ENCODE measurements at regions not wholly inside any gene's neighbourhood (a gene's known extent, or its start where the extent isn't known, plus 50 kb on each side); places are given as distances from the start of the nearest gene placed in this dataset.

- Mint-ChIP-seq H3K9me3 (peaks cover 12% of the 10 kb centered on the region), H3K27me3 (no peaks in the 10 kb centered on the region), H3K36me3 (ENCODE audit: low read depth) (no peaks in the 10 kb centered on the region), H3K4me1 (no peaks in the 10 kb centered on the region), H3K4me3 (no peak overlapping the region), H3K27ac (no peak overlapping the region)
- ChIA-PET CTCF (no interaction called here), POLR2A (no interaction called here)
- DNase-seq = no peak
These were observed 236.5 kb upstream of the CDH4 start for GRCh38 chr20:61015602-61016001.

- no peaks in the 10 kb centered on the region for H3K27me3 Mint-ChIP-seq
- CTCF ChIA-PET = no interaction called here
- peaks cover 15% of the 10 kb centered on the region for H3K9me3 Mint-ChIP-seq
- no peak overlapping the region for H3K27ac Mint-ChIP-seq
- H3K4me1 Mint-ChIP-seq = no peaks in the 10 kb centered on the region
- H3K36me3 Mint-ChIP-seq (ENCODE audit: low read depth) = no peaks in the 10 kb centered on the region
- POLR2A ChIA-PET = no interaction called here
- DNase-seq = no peak
- no peak overlapping the region for H3K4me3 Mint-ChIP-seq
These were observed 232.7 kb upstream of the CDH4 start for GRCh38 chr20:61019322-61019721.

GRCh38 chr20:61023612-61024011 is 228.4 kb upstream of the CDH4 start:
- POLR2A ChIA-PET = no interaction called here
- no peak for DNase-seq
- H3K9me3 Mint-ChIP-seq = peaks cover 24% of the 10 kb centered on the region
- no peaks in the 10 kb centered on the region for H3K36me3 Mint-ChIP-seq (ENCODE audit: low read depth)
- no peak overlapping the region for H3K4me3 Mint-ChIP-seq
- CTCF ChIA-PET = no interaction called here
- no peaks in the 10 kb centered on the region for H3K27me3 Mint-ChIP-seq
- no peaks in the 10 kb centered on the region for H3K4me1 Mint-ChIP-seq
- no peak overlapping the region for H3K27ac Mint-ChIP-seq

- POLR2A ChIA-PET = no interaction called here
These were observed 227.7 kb upstream of the CDH4 start for GRCh38 chr20:61024390-61024789.

GRCh38 chr20:61025536-61025935 is 226.5 kb upstream of the CDH4 start:
- peaks cover 13% of the 10 kb centered on the region for H3K9me3 Mint-ChIP-seq
- no peak for DNase-seq
- ChIA-PET CTCF (no interaction called here), POLR2A (no interaction called here)
- no peaks in the 10 kb centered on the region for H3K36me3 Mint-ChIP-seq (ENCODE audit: low read depth)
- no peak overlapping the region for H3K4me3 Mint-ChIP-seq
- H3K4me1 Mint-ChIP-seq = no peaks in the 10 kb centered on the region
- H3K27me3 Mint-ChIP-seq = no peaks in the 10 kb centered on the region
- no peak overlapping the region for H3K27ac Mint-ChIP-seq

More at GRCh38 chr20:61024390-61024789, 227.7 kb upstream of the CDH4 start:
- no peak for DNase-seq
- H3K4me1 Mint-ChIP-seq = no peaks in the 10 kb centered on the region
- no peak overlapping the region for H3K27ac Mint-ChIP-seq
- H3K36me3 Mint-ChIP-seq (ENCODE audit: low read depth) = no peaks in the 10 kb centered on the region
- H3K4me3 Mint-ChIP-seq = no peak overlapping the region
- no peaks in the 10 kb centered on the region for H3K27me3 Mint-ChIP-seq
- peaks cover 17% of the 10 kb centered on the region for H3K9me3 Mint-ChIP-seq
- CTCF ChIA-PET = no interaction called here

- Mint-ChIP-seq H3K4me1 (no peaks in the 10 kb centered on the region), H3K36me3 (ENCODE audit: low read depth) (no peaks in the 10 kb centered on the region), H3K4me3 (no peak overlapping the region), H3K9me3 (peaks cover 13% of the 10 kb centered on the region), H3K27me3 (no peaks in the 10 kb centered on the region), H3K27ac (no peak overlapping the region)
- POLR2A ChIA-PET = no interaction called here
- CTCF ChIA-PET = no interaction called here
- DNase-seq = no peak
These were observed 225.9 kb upstream of the CDH4 start for GRCh38 chr20:61026173-61026572.

GRCh38 chr20:61026731-61027130 is 225.3 kb upstream of the CDH4 start:
- ChIA-PET POLR2A (no interaction called here), CTCF (no interaction called here)
- no peak for DNase-seq
- H3K36me3 Mint-ChIP-seq (ENCODE audit: low read depth) = no peaks in the 10 kb centered on the region
- H3K27ac Mint-ChIP-seq = no peak overlapping the region
- H3K4me1 Mint-ChIP-seq = no peaks in the 10 kb centered on the region
- peaks cover 13% of the 10 kb centered on the region for H3K9me3 Mint-ChIP-seq
- H3K4me3 Mint-ChIP-seq = no peak overlapping the region
- H3K27me3 Mint-ChIP-seq = no peaks in the 10 kb centered on the region

GRCh38 chr20:61027218-61027617 is 224.8 kb upstream of the CDH4 start:
- Mint-ChIP-seq H3K9me3 (peaks cover 13% of the 10 kb centered on the region), H3K4me1 (no peaks in the 10 kb centered on the region), H3K36me3 (ENCODE audit: low read depth) (no peaks in the 10 kb centered on the region), H3K4me3 (no peak overlapping the region), H3K27ac (no peak overlapping the region), H3K27me3 (no peaks in the 10 kb centered on the region)
- DNase-seq = no peak
- CTCF ChIA-PET = no interaction called here
- POLR2A ChIA-PET = no interaction called here

- Mint-ChIP-seq H3K9me3 (peaks cover 10% of the 10 kb centered on the region), H3K36me3 (ENCODE audit: low read depth) (no peaks in the 10 kb centered on the region), H3K27ac (no peak overlapping the region), H3K27me3 (no peaks in the 10 kb centered on the region), H3K4me3 (no peak overlapping the region), H3K4me1 (no peaks in the 10 kb centered on the region)
- no peak for DNase-seq
- ChIA-PET CTCF (no interaction called here), POLR2A (no interaction called here)
These were observed 221.9 kb upstream of the CDH4 start for GRCh38 chr20:61030130-61030529.

GRCh38 chr20:61031101-61031830 is 220.8 kb upstream of the CDH4 start:
- Mint-ChIP-seq H3K4me3 (no peak overlapping the region), H3K9me3 (peaks cover 10% of the 10 kb centered on the region), H3K4me1 (no peaks in the 10 kb centered on the region), H3K27me3 (no peaks in the 10 kb centered on the region), H3K36me3 (ENCODE audit: low read depth) (no peaks in the 10 kb centered on the region), H3K27ac (no peak overlapping the region)
- no peak for DNase-seq
- POLR2A ChIA-PET = no interaction called here
- CTCF ChIA-PET = no interaction called here

- DNase-seq = no peak
- CTCF ChIA-PET = no interaction called here
- H3K36me3 Mint-ChIP-seq (ENCODE audit: low read depth) = no peaks in the 10 kb centered on the region
- POLR2A ChIA-PET = no interaction called here
- H3K4me3 Mint-ChIP-seq = no peak overlapping the region
- no peaks in the 10 kb centered on the region for H3K9me3 Mint-ChIP-seq
- H3K27ac Mint-ChIP-seq = no peak overlapping the region
- H3K4me1 Mint-ChIP-seq = no peaks in the 10 kb centered on the region
- H3K27me3 Mint-ChIP-seq = no peaks in the 10 kb centered on the region
These were observed 214.6 kb upstream of the CDH4 start for GRCh38 chr20:61037498-61037897.

- Mint-ChIP-seq H3K27me3 (no peaks in the 10 kb centered on the region), H3K27ac (no peak overlapping the region), H3K4me1 (no peaks in the 10 kb centered on the region), H3K4me3 (no peak overlapping the region), H3K9me3 (no peaks in the 10 kb centered on the region), H3K36me3 (ENCODE audit: low read depth) (no peaks in the 10 kb centered on the region)
- no peak for DNase-seq
- CTCF ChIA-PET = no interaction called here
- POLR2A ChIA-PET = no interaction called here
These were observed 210.6 kb upstream of the CDH4 start for GRCh38 chr20:61041481-61041880.

GRCh38 chr20:61042506-61043385 is 209.3 kb upstream of the CDH4 start:
- no peak overlapping the region for H3K27ac Mint-ChIP-seq
- H3K27me3 Mint-ChIP-seq = no peaks in the 10 kb centered on the region
- ChIA-PET POLR2A (no interaction called here), CTCF (no interaction called here)
- H3K4me3 Mint-ChIP-seq = no peak overlapping the region
- no peaks in the 10 kb centered on the region for H3K9me3 Mint-ChIP-seq
- no peak for DNase-seq
- no peaks in the 10 kb centered on the region for H3K4me1 Mint-ChIP-seq
- no peaks in the 10 kb centered on the region for H3K36me3 Mint-ChIP-seq (ENCODE audit: low read depth)

- H3K4me3 Mint-ChIP-seq = no peak overlapping the region
- POLR2A ChIA-PET = no interaction called here
- no peak for DNase-seq
- CTCF ChIA-PET = no interaction called here
- H3K27ac Mint-ChIP-seq = no peak overlapping the region
- no peaks in the 10 kb centered on the region for H3K4me1 Mint-ChIP-seq
- no peaks in the 10 kb centered on the region for H3K36me3 Mint-ChIP-seq (ENCODE audit: low read depth)
- H3K27me3 Mint-ChIP-seq = no peaks in the 10 kb centered on the region
- H3K9me3 Mint-ChIP-seq = peaks cover under 1% of the 10 kb centered on the region
These were observed 208.4 kb upstream of the CDH4 start for GRCh38 chr20:61043681-61044080.

All from activated CD4-positive, alpha-beta T cell treated with anti-CD3 and anti-CD28 coated beads, Interleukin-2, amount 10 ng/mL, durations not matched to agents 7 days and 5 days (primary cell).